HT1080 (cell line): ENCODE measurements at regions not wholly inside any gene's neighbourhood (a gene's known extent, or its start where the extent isn't known, plus 50 kb on each side); places are given as distances from the start of the nearest gene placed in this dataset.

ENCODE experiments used
- DNase-seq: peaks from one replicate; pipeline ENCODE4 v3.0.0-alpha.2; 2015; ENCODE audit warnings: low read depth

DNA sequence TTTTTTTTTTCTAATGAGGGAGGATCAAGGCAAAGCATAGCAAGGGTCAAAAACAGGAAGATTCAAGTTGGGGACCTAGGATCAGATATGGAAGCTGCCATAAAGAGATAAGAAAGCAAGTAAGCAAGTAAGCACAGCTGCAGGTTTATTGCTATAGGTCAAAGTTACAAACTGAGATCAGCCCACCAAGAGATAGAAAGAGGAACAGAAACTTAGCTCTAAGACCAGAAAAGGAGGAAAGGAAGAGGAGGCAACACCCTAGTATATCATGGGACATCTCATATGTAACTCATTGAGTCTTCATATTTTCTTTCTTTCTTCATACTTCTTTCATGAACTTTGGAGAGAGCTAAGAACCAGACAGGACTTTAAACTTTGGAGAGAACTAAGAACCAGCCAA lies 295.9 kb upstream of the CRIM1 start:
- no peak for DNase-seq

DNA sequence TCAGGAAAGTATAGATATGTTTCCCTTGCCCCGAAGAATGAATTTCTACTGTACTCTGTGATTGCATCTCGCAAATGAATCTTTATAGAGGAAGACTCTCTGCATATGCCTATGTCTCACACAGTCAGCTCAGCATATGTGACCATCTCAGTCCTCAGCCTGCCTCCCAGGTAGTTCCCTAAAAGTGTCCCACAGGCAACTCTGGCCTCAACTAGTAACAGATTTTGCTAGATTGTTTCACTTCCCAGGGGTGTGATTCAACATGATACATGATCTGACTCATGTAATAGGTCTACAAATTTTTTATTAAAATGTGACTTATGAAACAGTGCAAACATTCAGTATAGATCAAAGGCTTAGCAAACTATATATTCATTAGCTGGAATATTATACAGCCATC lies 296.6 kb upstream of the CRIM1 start:
- DNase-seq: peak; percentile 13

DNA sequence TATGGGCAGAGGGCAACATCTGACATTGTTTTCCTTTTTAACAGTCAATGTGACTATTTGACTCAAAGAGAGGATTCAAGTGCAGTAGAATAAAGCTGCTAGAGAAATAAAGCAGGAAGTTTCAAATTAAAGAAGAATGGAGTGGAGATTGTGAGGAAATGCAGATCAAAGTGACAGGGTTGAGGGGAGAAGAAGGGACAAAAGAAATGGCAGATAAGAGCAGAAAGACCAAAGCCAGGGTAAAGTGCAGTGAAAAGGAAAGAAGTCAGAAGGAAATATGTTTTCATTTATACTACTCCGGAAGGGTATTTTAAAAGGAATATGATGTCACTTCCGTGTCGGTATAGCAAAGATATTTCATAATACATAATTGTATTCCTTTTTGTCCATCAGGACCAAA lies 297.5 kb upstream of the CRIM1 start:
- no peak for DNase-seq

DNA sequence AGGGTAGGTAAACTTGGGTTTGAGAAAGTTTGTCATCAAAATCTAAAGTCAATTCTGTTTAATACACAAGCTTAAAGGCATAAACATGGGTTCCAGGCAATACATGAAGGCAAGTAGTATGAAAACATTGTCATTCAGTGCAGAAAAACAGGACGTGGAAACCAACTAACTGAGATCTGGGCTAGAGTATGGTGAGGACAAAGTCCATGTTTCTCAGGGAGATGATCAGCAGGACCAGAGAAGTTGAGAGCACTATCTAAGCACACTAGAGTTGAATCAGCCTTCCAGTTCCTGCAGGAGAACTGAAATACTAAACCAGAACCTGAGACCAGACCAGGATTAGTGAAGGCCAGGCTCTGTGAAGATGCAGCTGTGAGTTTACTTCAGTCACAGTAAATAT lies 302.8 kb upstream of the CRIM1 start:
- no peak for DNase-seq

DNA sequence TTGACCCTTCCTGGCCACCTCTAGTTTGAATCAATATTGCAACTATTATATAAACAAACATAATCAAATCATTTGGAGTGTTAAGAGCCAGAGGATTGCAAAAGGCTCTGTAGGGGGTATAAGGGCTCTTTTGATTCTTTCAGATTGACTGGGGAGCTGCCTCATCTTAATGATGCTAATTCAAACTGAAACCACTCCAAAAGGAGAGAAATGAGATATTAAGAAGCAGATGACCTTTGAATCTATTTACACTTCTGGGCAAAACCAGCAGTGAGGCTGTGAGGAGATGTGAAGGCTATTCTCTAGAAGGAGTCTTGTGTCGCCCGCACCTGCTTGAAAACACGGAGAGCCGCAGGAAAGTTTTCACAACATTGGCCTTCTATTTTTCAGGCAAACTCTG lies 311.2 kb upstream of the CRIM1 start:
- DNase-seq: no peak

DNA sequence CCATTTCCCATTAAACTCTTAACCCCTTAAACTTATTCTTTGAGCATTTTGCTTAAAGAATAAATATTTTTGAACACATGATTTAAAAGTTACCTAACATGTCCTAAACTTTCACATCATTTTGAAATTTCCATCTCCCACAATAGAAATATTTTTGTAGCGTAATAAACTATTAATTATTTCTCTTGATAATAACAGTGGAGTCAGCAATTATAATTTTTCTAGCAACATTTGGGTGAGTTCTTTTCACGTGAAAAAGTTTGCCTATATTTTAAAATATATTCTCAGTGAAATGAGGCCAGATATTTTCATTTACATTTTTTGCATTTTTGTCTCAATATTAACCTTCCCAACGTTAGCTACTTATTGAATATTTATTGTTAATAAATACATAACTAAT lies 320.4 kb upstream of the CRIM1 start:
- no peak for DNase-seq

DNA sequence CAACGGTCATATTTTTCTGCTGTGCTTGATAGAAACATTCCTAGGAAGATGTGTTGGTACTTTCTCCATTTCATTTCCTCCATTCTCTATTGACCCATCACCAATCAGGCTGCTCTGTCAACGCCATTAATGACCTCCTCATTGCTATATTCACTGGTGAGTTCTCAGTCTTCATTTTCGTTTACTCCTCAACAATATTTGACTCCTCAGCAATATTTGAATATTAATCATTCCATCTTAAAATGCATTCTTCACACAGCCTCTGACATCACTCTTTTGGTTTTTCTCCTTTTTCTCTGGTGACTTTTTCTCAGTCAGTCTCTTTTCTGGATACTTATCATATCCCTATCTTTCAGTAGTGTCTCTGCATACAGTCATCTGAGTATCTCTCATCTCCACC lies 323.5 kb upstream of the CRIM1 start:
- DNase-seq: no peak

DNA sequence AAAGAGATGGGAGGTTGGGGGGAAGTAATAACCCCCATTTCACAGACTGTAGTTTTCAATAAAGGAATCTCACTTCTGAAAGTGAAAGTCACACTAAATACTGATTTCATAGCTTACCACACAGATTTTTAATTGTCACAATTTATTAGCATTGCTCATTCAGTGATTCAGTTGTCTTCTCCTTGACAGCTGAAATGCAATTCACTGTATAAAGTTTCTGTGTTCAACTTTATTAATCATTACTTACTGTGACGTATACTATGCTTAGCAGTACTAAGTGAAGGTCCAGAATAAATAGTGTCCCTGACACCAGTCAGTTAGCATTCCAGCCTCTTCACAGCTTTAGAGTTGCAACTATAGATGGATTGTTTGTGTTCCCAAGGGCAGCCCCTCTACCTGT lies 324.1 kb upstream of the CRIM1 start:
- DNase-seq: no peak

DNA sequence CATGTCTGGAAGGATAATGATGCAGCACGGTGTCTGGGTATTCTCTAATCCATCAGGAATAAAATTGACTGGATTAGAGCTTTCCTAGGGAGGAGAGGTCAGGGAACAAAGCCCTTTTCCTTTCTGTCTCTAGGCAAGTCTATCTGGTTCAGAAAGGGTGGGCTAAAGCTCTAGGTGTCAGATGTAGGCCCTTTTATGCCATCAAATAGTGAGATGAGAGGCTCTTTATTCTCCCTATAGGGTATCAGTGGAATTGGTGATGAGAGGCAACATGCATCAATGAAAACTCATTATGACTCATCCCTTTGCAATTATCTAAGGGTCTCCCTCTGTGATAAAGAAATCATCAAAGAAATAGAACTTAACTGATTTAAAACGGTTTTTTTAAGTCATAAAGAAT lies 328.0 kb upstream of the CRIM1 start:
- DNase-seq: no peak

DNA sequence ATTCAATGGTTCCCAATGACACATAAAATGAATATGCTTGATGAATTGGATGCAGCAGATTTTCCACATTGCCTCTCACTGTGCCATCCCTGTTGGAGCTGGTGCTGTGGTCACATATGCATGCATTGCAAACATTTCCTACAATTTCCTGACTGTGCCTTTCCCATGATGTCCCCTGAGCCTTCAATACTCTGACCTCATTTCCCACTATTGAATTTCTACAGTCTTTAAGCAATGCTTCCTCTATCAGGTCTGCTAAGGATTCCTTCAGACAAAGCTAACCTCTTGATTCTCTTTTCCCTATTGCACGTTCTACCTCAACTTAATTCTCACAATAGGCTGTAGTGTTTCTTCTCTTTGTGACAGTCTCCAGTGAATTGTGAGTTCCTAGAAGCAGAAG lies 342.5 kb upstream of the CRIM1 start:
- DNase-seq: no peak

DNA sequence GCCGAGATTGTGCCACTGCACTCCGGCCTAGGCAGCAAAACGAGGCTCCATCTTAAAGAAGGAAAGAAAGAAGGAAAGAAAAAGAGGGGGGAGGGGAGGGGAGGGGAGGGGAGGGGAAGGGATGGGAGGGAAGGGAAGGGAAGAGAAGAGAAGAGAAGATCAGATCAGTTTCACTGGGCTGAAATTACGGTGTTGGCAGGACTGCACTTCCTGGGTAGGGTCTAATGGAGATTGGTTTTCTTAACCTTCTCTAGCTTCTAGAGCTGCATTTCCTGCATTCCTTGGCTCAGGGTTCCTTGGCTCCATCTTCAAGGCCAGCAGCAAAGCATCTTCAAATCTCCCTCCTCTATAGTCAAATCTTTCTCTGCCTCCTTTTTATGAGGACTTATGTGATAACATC lies 349.1 kb upstream of the CRIM1 start:
- no peak for DNase-seq

DNA sequence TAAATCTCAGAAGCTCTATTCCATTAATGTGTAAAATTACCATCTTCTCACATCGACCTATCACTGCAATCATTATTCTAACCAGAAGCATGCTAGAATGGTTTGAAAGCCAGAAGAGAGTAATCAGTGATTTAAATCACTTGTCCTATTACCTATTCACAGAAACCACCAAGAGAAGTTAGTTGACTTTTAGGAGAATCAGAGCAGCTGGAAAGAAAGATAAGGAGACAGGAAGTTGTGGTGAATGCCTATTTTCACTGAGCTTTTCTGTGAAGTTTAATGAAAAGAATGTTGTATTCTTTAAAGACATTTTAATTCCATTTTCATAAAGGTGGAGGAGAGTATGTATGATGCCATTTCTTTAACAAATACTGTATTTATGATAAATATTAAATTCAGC lies 352.6 kb upstream of the CRIM1 start:
- DNase-seq: no peak

DNA sequence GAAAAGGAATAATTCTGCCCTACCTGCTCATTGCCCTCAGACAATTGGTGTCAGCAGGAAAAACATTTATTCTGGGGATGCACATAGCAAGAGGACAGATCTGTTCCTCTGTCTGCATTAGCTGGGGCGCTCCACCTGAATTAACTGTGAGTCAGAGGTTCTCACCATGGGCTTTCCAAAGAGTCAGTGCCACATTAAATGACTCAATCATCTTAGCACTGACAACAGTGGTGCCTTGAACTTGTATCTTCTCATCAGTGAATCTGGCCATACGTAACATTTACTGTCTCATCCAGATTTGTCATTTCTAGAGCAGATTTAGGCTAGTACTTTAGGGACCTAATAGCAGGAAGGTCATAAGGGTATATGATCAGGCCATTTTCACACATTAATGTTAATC lies 358.1 kb upstream of the CRIM1 start:
- peak; percentile 10 for DNase-seq

DNA sequence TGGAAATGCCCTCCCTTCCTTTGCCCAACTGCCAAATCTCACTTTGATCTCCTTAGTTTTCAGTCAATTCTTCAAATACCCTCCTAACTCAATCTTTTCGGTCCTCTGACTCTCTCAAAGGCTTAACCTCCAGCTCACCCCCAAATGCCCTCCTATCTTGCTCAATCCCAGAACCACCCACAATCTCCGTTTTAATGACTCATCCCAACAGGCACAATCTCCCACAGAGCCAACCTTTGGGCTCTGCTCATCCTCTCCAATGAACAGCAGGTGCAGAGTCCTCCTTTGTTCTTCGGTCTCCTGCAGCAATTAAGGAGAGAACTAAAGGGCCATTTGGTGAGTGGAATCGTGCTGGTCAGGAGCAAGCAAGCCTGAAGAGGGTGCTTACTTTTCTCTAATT lies 366.1 kb upstream of the CRIM1 start:
- peak; percentile 60 for DNase-seq

DNA sequence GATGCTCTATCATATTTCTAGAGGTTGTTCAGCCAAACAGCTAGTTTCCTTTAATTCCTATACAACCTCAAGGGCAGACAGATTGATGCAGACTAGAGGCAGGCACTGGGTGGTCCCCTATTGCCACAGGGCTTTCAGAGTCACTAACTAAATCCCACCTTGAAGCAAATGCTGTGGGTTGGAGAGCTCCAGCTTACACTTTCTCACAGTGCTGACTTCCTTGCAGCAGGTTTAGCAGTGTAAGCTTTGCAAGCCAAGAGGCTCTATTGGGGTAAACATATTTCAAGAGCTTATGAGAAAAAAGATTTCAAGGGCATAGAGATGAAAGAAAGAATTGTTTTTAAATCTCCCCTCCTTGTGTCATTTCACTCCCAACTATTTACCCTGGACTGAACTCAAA lies 366.5 kb upstream of the CRIM1 start:
- DNase-seq: no peak

DNA sequence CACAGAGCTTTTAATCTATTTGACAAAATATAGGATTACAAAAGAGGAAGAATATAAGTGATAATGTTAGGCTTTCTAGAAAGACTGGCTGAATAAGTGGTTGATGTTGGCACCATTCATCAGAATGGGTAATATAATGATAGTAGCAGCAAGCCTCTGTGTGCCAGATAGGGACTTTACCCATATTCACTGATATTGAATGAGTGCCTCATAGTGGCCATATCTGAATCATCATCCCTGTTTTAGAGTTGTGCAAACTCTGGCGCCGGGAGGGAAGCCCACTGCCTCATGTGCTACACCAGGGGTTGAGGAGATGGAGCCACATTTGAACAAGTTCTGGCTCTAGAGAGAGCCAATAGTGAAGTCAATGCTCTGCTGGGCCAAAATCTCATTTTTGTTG lies 368.7 kb upstream of the CRIM1 start:
- no peak for DNase-seq

DNA sequence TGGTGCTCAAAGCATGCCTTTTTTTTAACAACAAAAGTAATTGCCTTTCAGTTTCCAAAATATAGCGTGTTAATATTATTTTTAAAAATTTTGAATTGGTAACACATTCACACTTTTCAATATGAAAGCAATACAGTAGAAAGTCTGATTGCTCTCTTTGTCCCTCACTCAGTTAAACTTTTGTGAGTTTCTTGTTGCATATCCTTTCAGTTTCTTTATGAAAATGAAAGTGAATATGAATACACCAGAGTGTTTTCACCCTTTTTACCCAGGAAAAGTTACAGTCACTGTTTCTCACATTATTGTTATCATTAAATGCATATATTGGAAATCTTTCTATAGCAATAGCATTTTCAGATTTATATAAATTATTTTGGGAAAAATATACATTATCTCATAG lies 377.4 kb upstream of the CRIM1 start:
- DNase-seq: no peak

DNA sequence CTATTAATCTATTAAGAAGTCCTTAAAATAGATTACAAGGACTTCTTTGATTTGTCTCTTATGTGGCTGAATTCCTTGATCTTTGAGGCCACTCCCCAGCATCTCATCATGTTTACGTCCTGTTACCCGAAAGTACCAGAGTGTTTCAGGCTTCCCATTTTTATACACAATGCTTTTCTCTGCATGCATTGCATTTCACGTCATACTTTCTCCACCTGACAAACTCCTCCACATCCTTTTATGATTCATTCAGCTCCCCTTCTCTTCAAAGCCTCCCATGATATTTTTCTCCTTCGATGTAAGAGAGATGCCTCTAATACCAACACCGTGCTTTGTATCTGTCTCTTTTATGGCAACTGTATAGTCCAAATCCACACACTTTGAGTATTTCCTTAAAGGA lies 379.0 kb upstream of the CRIM1 start:
- no peak for DNase-seq

DNA sequence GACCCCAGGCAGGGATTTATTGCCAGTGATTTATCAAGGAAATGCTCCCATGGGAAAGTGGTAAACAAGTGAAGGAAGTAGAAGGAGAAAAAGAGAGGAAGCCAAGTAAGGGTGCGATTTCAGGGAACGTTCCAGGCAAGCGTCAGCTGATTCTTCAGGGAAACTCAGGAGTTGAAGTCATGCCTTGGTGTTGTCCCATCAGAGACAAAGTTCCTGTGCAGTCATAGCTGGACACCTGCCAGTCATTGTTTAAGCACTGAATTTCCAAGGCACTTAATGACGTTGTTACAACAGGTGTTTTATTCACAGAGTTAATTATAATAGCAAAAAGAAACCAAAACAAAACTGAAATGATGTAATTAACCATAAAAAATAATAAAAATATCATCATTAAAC lies 381.8 kb upstream of the CRIM1 start:
- DNase-seq: peak; percentile 35

DNA sequence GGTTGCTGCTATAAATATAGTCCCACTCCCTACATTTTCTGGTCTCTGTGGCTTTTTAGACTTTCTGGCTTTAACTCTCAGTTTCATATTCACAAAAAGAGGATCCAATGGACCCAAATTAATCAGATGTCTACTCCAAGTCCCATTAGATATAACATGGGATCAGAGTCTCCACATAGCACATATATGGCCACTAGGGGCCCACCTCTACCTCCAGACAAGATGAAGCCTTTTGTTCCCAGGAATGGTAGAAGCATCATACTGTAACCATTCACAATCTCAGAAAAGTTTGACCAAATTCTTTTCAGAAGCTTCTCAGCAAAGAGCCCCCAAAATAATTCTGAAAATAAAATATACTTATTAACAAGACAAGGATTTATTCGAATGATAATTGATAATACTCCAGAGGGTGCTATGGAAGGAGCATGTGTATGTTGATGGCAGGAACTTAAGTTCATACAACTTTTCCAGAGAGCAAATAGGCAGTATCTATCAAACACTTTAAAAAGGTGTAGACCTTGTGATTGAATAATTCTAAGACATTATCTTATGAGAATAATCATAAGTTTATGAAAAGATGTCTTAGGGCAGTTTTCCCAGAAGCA lies 382.3 kb upstream of the CRIM1 start:
- DNase-seq: peak; percentile 41

DNA sequence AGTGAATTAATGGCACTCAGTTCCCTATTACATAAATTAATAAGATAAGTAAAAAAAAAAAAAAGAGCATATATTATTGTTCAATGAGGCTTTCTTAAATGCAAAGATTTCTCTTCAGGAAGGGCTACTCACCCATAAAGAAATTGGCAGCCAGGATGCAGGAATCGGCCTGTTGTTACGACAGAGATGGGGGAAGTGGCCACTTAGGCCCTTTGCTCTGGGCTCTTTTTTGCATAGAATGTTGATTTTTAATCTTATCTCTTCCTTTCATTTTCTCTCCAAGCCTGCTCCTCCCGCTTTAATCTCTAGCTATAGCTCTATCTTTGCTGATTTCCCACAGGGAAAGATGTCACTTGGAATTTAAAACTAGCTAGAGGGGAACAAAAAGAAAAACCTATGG lies 391.8 kb upstream of the CRIM1 start:
- no peak for DNase-seq

DNA sequence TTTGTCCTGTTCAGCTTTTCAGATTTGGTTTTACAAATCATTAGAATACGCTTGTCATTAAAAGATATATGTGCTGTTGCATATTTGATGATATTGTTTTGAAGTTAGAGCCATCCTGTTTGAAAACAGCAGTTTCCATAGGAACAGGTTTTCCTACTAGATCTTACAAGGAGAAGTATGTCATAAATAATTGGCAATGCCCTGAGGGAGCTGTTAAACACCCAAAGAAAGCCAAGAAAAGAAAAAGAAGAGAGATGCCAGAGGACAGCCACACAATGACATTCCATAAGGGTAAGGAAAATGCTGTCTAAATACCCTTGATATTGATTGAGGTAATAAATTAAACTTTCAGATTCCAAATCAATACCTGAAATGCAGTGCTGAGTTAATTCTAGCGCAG lies 392.2 kb upstream of the CRIM1 start:
- DNase-seq: no peak

DNA sequence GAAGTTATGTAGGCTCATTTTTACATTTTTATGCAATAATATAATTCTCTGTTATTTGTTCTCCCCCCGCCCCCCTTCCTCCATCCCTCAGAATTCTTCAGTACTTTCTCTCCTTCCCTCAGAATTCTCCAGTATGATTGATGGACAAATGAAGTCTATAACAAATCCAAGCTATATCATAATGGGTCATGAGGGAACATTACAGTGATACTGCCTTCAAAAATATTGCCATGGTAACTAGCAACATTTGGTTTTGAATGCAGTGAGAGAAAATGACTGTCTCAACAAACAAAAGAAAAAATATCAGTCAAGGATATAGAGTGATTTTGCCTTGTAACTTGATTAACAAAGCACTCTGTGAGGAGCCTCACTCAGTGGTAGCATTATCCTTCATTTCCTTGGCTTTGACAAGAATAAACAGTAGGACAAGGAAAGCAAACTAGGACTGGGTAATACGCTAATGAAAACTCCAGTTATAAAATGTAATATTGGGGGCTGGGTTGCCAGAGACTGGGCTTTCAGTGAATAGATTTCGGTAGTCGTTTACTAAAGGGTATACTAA lies 392.9 kb upstream of the CRIM1 start:
- no peak for DNase-seq

DNA sequence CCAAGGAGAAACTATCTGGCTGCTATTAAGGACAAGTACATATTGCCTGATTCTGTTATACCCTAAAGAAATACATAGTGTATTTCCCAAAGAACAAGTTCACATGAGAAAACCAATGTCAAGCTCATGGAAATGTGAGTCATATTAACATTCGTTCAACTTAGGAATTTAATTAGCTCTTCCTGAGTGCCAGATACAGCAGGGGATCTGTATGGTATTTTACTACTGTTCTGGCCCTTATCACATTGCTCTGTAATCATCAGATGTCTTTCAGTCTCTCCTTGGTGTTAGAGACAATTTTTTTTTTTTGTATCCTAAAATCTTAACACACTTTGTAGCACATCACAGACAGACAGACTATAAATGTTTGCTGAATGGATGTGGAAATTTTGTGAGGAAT lies 395.0 kb upstream of the CRIM1 start:
- DNase-seq: no peak
